ENCODE measurements at regions not wholly inside any gene's neighbourhood (a gene's known extent, or its start where the extent isn't known, plus 50 kb on each side); places are given as distances from the start of the nearest gene placed in this dataset.

GRCh38 chr7:120180221-120180620 is 92.8 kb upstream of the KCND2 start:
- TF ChIP-seq NFRKB (IDR thresholded peaks at IDR 0.05) (no peak), ARNT (IDR thresholded peaks at IDR 0.05) (no peak), HDGF (IDR thresholded peaks at IDR 0.05; ENCODE audit: borderline replicate concordance) (no peak), FOXA1 (IDR thresholded peaks at IDR 0.05) (no peak), TARDBP (IDR thresholded peaks at IDR 0.05) (no peak), FOXM1 (IDR thresholded peaks at IDR 0.05; ENCODE audit: borderline replicate concordance) (no peak), ZNF384 (IDR thresholded peaks at IDR 0.05) (no peak), L3MBTL2 (conservative IDR thresholded peaks at IDR 0.05) (no peak), SP1 (IDR thresholded peaks at IDR 0.05) (no peak), BHLHE40 (IDR thresholded peaks at IDR 0.05; ENCODE audit: borderline replicate concordance) (no peak), ELF4 (IDR thresholded peaks at IDR 0.05) (no peak), LEF1 (IDR thresholded peaks at IDR 0.05; ENCODE audit: borderline replicate concordance) (no peak)
- no peak for DNase-seq (ENCODE audit: extremely low spot score)
- CTCF ChIA-PET: interaction anchor here (0.6 kb wide), 1 partner anchor 93 kb away, joined by 4 read pairs; the partner anchor contains the start of gene KCND2
- POLR2A ChIA-PET: no interaction called here

- ChIA-PET CTCF (no interaction called here), POLR2A (no interaction called here)
- TF ChIP-seq L3MBTL2 (conservative IDR thresholded peaks at IDR 0.05) (no peak), PKNOX1 (IDR thresholded peaks at IDR 0.05) (no peak), FOXK2 (IDR thresholded peaks at IDR 0.05) (no peak), BHLHE40 (IDR thresholded peaks at IDR 0.05; ENCODE audit: borderline replicate concordance) (no peak), FOXM1 (IDR thresholded peaks at IDR 0.05; ENCODE audit: borderline replicate concordance) (no peak), ARNT (IDR thresholded peaks at IDR 0.05) (no peak), NFRKB (IDR thresholded peaks at IDR 0.05) (no peak), TARDBP (IDR thresholded peaks at IDR 0.05) (no peak), HDGF (IDR thresholded peaks at IDR 0.05; ENCODE audit: borderline replicate concordance) (no peak), LEF1 (IDR thresholded peaks at IDR 0.05; ENCODE audit: borderline replicate concordance) (no peak), SUZ12 (IDR thresholded peaks at IDR 0.05) (no peak), FOXA1 (IDR thresholded peaks at IDR 0.05) (no peak), ZNF384 (IDR thresholded peaks at IDR 0.05) (no peak), SP1 (IDR thresholded peaks at IDR 0.05) (no peak), ELF4 (IDR thresholded peaks at IDR 0.05) (no peak), CTBP1 (IDR thresholded peaks at IDR 0.05; ENCODE audit: borderline replicate concordance) (no peak)
- no peak for DNase-seq (ENCODE audit: extremely low spot score)
Measured at GRCh38 chr7:120181499-120181898, 91.5 kb upstream of the KCND2 start.

- DNase-seq (ENCODE audit: extremely low spot score): no peak
- POLR2A ChIA-PET: no interaction called here
- CTCF ChIA-PET: no interaction called here
- no peak for TF ChIP-seq L3MBTL2 (conservative IDR thresholded peaks at IDR 0.05)
- TF ChIP-seq SP1 (IDR thresholded peaks at IDR 0.05): no peak
- no peak for TF ChIP-seq ELF4 (IDR thresholded peaks at IDR 0.05)
- TF ChIP-seq BHLHE40 (IDR thresholded peaks at IDR 0.05; ENCODE audit: borderline replicate concordance): no peak
- TF ChIP-seq SUZ12 (IDR thresholded peaks at IDR 0.05): no peak
- no peak for TF ChIP-seq FOXK2 (IDR thresholded peaks at IDR 0.05)
- no peak for TF ChIP-seq PKNOX1 (IDR thresholded peaks at IDR 0.05)
- no peak for TF ChIP-seq NFRKB (IDR thresholded peaks at IDR 0.05)
Measured at GRCh38 chr7:120184866-120185265, 88.1 kb upstream of the KCND2 start.

- TF ChIP-seq HDGF (IDR thresholded peaks at IDR 0.05; ENCODE audit: borderline replicate concordance) (no peak), FOXA1 (IDR thresholded peaks at IDR 0.05) (no peak), FOXM1 (IDR thresholded peaks at IDR 0.05; ENCODE audit: borderline replicate concordance) (no peak), PKNOX1 (IDR thresholded peaks at IDR 0.05) (no peak), L3MBTL2 (conservative IDR thresholded peaks at IDR 0.05) (no peak), CTBP1 (IDR thresholded peaks at IDR 0.05; ENCODE audit: borderline replicate concordance) (no peak), ELF4 (IDR thresholded peaks at IDR 0.05) (no peak), FOXK2 (IDR thresholded peaks at IDR 0.05) (no peak), SP1 (IDR thresholded peaks at IDR 0.05) (no peak), SUZ12 (IDR thresholded peaks at IDR 0.05) (no peak), LEF1 (IDR thresholded peaks at IDR 0.05; ENCODE audit: borderline replicate concordance) (no peak), ARNT (IDR thresholded peaks at IDR 0.05) (no peak), ZNF384 (IDR thresholded peaks at IDR 0.05) (no peak), NFRKB (IDR thresholded peaks at IDR 0.05) (no peak), TARDBP (IDR thresholded peaks at IDR 0.05) (no peak), BHLHE40 (IDR thresholded peaks at IDR 0.05; ENCODE audit: borderline replicate concordance) (no peak)
- POLR2A ChIA-PET: no interaction called here
- DNase-seq (ENCODE audit: extremely low spot score): no peak
- CTCF ChIA-PET: no interaction called here
Measured at GRCh38 chr7:120185940-120186682, 86.9 kb upstream of the KCND2 start.

- CTCF ChIA-PET: no interaction called here
Measured at GRCh38 chr7:120186688-120187087, 86.3 kb upstream of the KCND2 start.

More at GRCh38 chr7:120186688-120187087, 86.3 kb upstream of the KCND2 start:
- POLR2A ChIA-PET: no interaction called here
- DNase-seq (ENCODE audit: extremely low spot score): no peak
- TF ChIP-seq NFRKB (IDR thresholded peaks at IDR 0.05) (no peak), PKNOX1 (IDR thresholded peaks at IDR 0.05) (no peak)
